Smooth muscle cell (in vitro differentiated cells): ENCODE measurements at regions not wholly inside any gene's neighbourhood (a gene's known extent, or its start where the extent isn't known, plus 50 kb on each side); places are given as distances from the start of the nearest gene placed in this dataset.

Experiments
- DNase-seq: peaks from one replicate; lab custom pipeline; 2025; ENCODE audit not compliant: unreplicated experiment; lab: John Stamatoyannopoulos, UW
- H2AFZ ChIP-seq: fragments of 200-600 bp; sonication (generic); 2 replicates; pipeline ENCODE4 v1.6.0; 2016; ENCODE audit warnings: antibody characterized with exemption, low read depth, mild to moderate bottlenecking
- H3F3A ChIP-seq: fragments of 200-600 bp; sonication (generic); 2 replicates; pipeline ENCODE4 v1.6.0; 2017; ENCODE audit warnings: antibody characterized with exemption, low read depth
- H3K27ac ChIP-seq: fragments of 200-600 bp; sonication (generic); 2 replicates; pipeline ENCODE4 v1.5.1; 2016; ENCODE audit warnings: low read depth, mild to moderate bottlenecking
- H3K27me3 ChIP-seq: fragments of 200-600 bp; sonication (generic); 2 replicates; pipeline ENCODE4 v1.6.1; 2016; ENCODE audit warnings: low read depth, mild to moderate bottlenecking
- H3K36me3 ChIP-seq: fragments of 200-600 bp; sonication (generic); 2 replicates; pipeline ENCODE4 v1.5.1; 2016; ENCODE audit warnings: low read depth
- H3K4me1 ChIP-seq: fragments of 200-600 bp; sonication (generic); 2 replicates; pipeline ENCODE4 v1.5.1; 2016; ENCODE audit warnings: low read depth
- H3K4me2 ChIP-seq: fragments of 200-600 bp; sonication (generic); 2 replicates; pipeline ENCODE4 v1.6.0; 2016; ENCODE audit warnings: mild to moderate bottlenecking
- H3K4me3 ChIP-seq: fragments of 200-600 bp; sonication (generic); 2 replicates; pipeline ENCODE4 v1.5.1; 2016; ENCODE audit warnings: mild to moderate bottlenecking
- H3K79me2 ChIP-seq: fragments of 200-600 bp; sonication (generic); 2 replicates; pipeline ENCODE4 v1.6.0; 2016; ENCODE audit warnings: low read depth, mild to moderate bottlenecking
- H3K9ac ChIP-seq: fragments of 200-600 bp; sonication (generic); 2 replicates; pipeline ENCODE4 v1.6.0; 2016; ENCODE audit warnings: low read depth
- H3K9me3 ChIP-seq: fragments of 200-600 bp; sonication (generic); replicated peaks from 2 replicates; pipeline ENCODE4 v1.5.1; 2016; ENCODE audit warnings: low read depth
- H4K20me1 ChIP-seq: fragments of 200-600 bp; sonication (generic); 2 replicates; pipeline ENCODE4 v1.6.0; 2016; ENCODE audit warnings: low read depth
- WGBS: methylation state at CpG from one replicate; pipeline ENCODE4 v1.1.7; 2016; ENCODE audit warnings: low lambda C conversion rate; 5-methylcytosine and 5-hydroxymethylcytosine counted together
- TF ChIP-seq, protein P1 (sequence below): fragments of 200-600 bp; sonication (generic); IDR thresholded peaks from 2 replicates; pipeline ENCODE4 v1.5.1; 2017; ENCODE audit warnings: borderline replicate concordance, mild to moderate bottlenecking, antibody characterized with exemption; ENCODE audit not compliant: insufficient read depth, poor library complexity, severe bottlenecking

DNA sequence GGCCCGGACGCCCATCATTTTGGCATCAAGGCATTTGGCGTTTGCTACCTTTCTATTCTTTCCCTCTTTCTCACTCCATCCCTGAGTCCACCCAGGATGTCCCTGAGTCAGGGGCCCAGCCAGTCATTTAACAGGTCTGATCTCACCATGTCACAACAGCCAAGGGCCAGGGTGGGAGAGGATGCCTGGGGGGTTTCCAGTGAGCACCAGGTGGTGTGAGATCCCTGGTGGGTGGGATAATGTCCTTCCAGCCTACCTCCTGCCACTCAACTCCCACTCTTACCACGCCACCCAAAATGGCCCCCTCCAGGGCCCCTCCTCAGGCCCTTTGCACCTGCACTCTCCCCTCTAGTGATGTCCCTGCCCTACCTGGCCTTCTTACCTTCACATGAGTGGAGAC lies 310.8 kb downstream of the BCL11B start:
- H3K9me3 ChIP-seq = no peaks in the 10 kb centered on the region
- TF ChIP-seq, protein P1, sequence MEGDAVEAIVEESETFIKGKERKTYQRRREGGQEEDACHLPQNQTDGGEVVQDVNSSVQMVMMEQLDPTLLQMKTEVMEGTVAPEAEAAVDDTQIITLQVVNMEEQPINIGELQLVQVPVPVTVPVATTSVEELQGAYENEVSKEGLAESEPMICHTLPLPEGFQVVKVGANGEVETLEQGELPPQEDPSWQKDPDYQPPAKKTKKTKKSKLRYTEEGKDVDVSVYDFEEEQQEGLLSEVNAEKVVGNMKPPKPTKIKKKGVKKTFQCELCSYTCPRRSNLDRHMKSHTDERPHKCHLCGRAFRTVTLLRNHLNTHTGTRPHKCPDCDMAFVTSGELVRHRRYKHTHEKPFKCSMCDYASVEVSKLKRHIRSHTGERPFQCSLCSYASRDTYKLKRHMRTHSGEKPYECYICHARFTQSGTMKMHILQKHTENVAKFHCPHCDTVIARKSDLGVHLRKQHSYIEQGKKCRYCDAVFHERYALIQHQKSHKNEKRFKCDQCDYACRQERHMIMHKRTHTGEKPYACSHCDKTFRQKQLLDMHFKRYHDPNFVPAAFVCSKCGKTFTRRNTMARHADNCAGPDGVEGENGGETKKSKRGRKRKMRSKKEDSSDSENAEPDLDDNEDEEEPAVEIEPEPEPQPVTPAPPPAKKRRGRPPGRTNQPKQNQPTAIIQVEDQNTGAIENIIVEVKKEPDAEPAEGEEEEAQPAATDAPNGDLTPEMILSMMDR = no peak
- no peak for DNase-seq
- peaks cover 6% of the 10 kb centered on the region for H3K27me3 ChIP-seq
- H3K27ac ChIP-seq = no peak overlapping the region
- H3F3A ChIP-seq = no peaks in the 10 kb centered on the region
- H4K20me1 ChIP-seq = no peaks in the 10 kb centered on the region
- no peaks in the 10 kb centered on the region for H3K36me3 ChIP-seq
- H3K4me3 ChIP-seq = no peak overlapping the region
- WGBS = 92% methylated on average over 4 of the region's 4 CpGs
- no peak overlapping the region for H3K9ac ChIP-seq
- no peaks in the 10 kb centered on the region for H3K4me1 ChIP-seq
- no peak overlapping the region for H3K4me2 ChIP-seq
- no peak overlapping the region for H2AFZ ChIP-seq
- no peaks in the 10 kb centered on the region for H3K79me2 ChIP-seq

DNA sequence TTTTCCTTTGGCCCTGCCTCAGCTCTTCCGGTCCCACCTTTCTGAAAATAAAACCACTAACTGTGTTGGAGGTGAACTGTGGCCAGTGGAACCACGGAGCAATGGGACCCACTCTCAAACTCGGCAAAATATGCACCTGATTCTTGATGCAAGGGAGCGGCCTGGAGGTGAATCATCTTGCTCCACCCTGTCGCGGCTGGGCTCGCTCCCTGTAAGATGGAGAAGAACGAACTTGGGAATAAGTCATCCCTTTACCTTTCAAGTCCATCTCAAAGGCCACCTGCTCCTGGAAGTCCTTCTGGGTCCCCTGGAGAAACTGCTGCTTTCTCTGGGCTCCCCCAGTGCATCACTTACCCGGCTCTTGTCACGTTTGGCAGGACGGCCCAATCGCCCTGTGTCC lies 309.9 kb downstream of the BCL11B start:
- Histone ChIP-seq H3K79me2 (no peaks in the 10 kb centered on the region), H3K36me3 (no peaks in the 10 kb centered on the region), H3K27ac (no peak overlapping the region), H3K4me1 (no peaks in the 10 kb centered on the region), H3K9ac (no peak overlapping the region), H3K4me2 (no peak overlapping the region), H3F3A (no peaks in the 10 kb centered on the region), H3K9me3 (no peaks in the 10 kb centered on the region), H3K4me3 (no peak overlapping the region), H3K27me3 (peaks cover 6% of the 10 kb centered on the region), H2AFZ (no peak overlapping the region), H4K20me1 (no peaks in the 10 kb centered on the region)
- 91% methylated on average over 12 of the region's 12 CpGs for WGBS
- no peak for DNase-seq
- TF ChIP-seq, protein P1 = no peak

DNA sequence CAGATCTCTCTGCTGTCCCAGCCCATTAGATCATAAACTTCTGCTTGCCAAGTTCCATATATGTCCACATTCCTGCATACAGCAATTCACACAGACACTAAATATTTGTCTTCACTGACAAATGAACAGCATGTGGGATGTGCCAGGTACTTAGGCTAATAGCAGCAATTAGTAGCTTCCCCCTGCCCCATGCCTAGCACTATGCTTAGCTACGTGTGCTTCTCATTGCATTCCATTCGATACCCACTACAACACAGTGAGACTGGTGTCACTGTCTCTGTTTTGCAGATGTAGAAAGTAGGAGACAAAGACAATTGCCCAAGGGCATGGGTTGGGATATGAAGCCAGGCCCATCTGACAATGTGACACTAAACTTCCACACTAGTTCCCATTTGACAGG lies 308.4 kb downstream of the BCL11B start:
- DNase-seq = no peak
- no peak overlapping the region for H3K4me2 ChIP-seq
- H3K4me3 ChIP-seq = no peak overlapping the region
- H3K9me3 ChIP-seq = no peaks in the 10 kb centered on the region
- 65% methylated on average over 2 of the region's 2 CpGs for WGBS
- no peaks in the 10 kb centered on the region for H3K79me2 ChIP-seq
- H4K20me1 ChIP-seq = no peaks in the 10 kb centered on the region
- H3K36me3 ChIP-seq = no peaks in the 10 kb centered on the region
- H3K27me3 ChIP-seq = peaks cover 6% of the 10 kb centered on the region
- TF ChIP-seq, protein P1 = no peak
- H3K27ac ChIP-seq = no peak overlapping the region
- H3K9ac ChIP-seq = no peak overlapping the region
- H2AFZ ChIP-seq = no peak overlapping the region
- no peaks in the 10 kb centered on the region for H3K4me1 ChIP-seq
- H3F3A ChIP-seq = no peaks in the 10 kb centered on the region

DNA sequence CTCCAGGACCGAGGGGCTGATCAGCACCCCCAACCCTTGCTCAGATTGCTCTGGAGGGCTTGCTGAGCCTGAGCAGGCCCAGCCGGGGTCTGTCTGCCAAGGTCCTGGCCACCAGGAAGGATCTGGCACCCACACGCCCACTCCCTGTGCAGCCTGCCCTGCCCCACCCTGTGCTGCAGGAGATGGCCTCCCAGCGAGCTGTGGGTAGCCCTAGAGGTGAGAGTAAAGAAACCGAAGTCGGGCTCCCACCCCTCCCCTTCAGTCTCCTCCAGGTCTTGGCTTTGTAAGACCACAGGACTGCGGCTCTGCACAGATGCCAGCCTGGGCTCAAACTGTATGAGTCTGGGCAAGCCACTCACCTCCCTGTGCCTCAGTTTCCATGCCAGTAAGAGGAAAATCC lies 307.8 kb downstream of the BCL11B start:
- Histone ChIP-seq H3F3A (no peaks in the 10 kb centered on the region), H3K79me2 (no peaks in the 10 kb centered on the region), H3K36me3 (no peaks in the 10 kb centered on the region), H3K27me3 (peaks cover 6% of the 10 kb centered on the region), H3K27ac (no peak overlapping the region), H2AFZ (no peak overlapping the region), H4K20me1 (no peaks in the 10 kb centered on the region), H3K9ac (no peak overlapping the region), H3K4me1 (no peaks in the 10 kb centered on the region), H3K4me3 (no peak overlapping the region), H3K9me3 (no peaks in the 10 kb centered on the region), H3K4me2 (no peak overlapping the region)
- DNase-seq = no peak
- WGBS = 84% methylated on average over 7 of the region's 7 CpGs
- TF ChIP-seq, protein P1 = no peak
